ENCODE measurements at regions not wholly inside any gene's neighbourhood (a gene's known extent, or its start where the extent isn't known, plus 50 kb on each side); places are given as distances from the start of the nearest gene placed in this dataset.
A peak's percentile ranks its signal among the peaks of the same experiment; 100 is the strongest.

- H3K36me3 ChIP-seq: no peaks in the 10 kb centered on the region
- H3K4me3 ChIP-seq: no peak overlapping the region
- H3K27ac ChIP-seq: peak overlapping the region; percentile 42 to 77
- DNase-seq (ENCODE audit: low spot score in 2 of 2): no peak
- intact Hi-C loops (cut with DNase I; ENCODE audit: low total_unique reads): no loop called here
- peaks cover 0 to 5% of the 10 kb centered on the region in 2 donors for H3K4me1 ChIP-seq
- H3K9me3 ChIP-seq: no peaks in the 10 kb centered on the region
- TF ChIP-seq POLR2AphosphoS5 (IDR thresholded peaks at IDR 0.05) (no peak), POLR2A (IDR thresholded peaks at IDR 0.05) (no peak), CTCF (IDR thresholded peaks at IDR 0.05) (no peak)
- no peaks in the 10 kb centered on the region for H3K27me3 ChIP-seq
These were observed 121.5 kb upstream of the SPRY4 start for GRCh38 chr5:142446131-142446959.

GRCh38 chr5:142445266-142445665, 120.4 kb upstream of the SPRY4 start:
- TF ChIP-seq POLR2A (IDR thresholded peaks at IDR 0.05): no peak
- TF ChIP-seq CTCF (IDR thresholded peaks at IDR 0.05): no peak
- no peak for TF ChIP-seq POLR2AphosphoS5 (IDR thresholded peaks at IDR 0.05)
- Histone ChIP-seq H3K27me3 (no peaks in the 10 kb centered on the region), H3K27ac (peak overlapping the region in 1 of 2 donors; percentile 72), H3K4me3 (no peak overlapping the region), H3K36me3 (no peaks in the 10 kb centered on the region), H3K4me1 (peaks cover 0 to 5% of the 10 kb centered on the region in 2 donors), H3K9me3 (no peaks in the 10 kb centered on the region)
- DNase-seq (ENCODE audit: low spot score in 2 of 2): no peak
- intact Hi-C loops (cut with DNase I; ENCODE audit: low total_unique reads): no loop called here

- Histone ChIP-seq H3K4me1 (peaks cover 0 to 5% of the 10 kb centered on the region in 2 donors), H3K4me3 (peak overlapping the region in 1 of 3 donors; percentile 35), H3K36me3 (no peaks in the 10 kb centered on the region), H3K27ac (peak overlapping the region in 1 of 2 donors; percentile 34), H3K27me3 (no peaks in the 10 kb centered on the region), H3K9me3 (no peaks in the 10 kb centered on the region)
- intact Hi-C loops (cut with DNase I; ENCODE audit: low total_unique reads): no loop called here
- no peak for TF ChIP-seq CTCF (IDR thresholded peaks at IDR 0.05)
- no peak for TF ChIP-seq POLR2A (IDR thresholded peaks at IDR 0.05)
- TF ChIP-seq POLR2AphosphoS5 (IDR thresholded peaks at IDR 0.05): no peak
- DNase-seq (ENCODE audit: low spot score in 2 of 2): no peak
These were observed 116.8 kb upstream of the SPRY4 start for GRCh38 chr5:142441616-142442015.

GRCh38 chr5:142439207-142439860, 114.5 kb upstream of the SPRY4 start:
- H3K4me3 ChIP-seq: no peak overlapping the region
- no peaks in the 10 kb centered on the region for H3K36me3 ChIP-seq
- intact Hi-C loops (cut with DNase I; ENCODE audit: low total_unique reads): no loop called here
- H3K9me3 ChIP-seq: no peaks in the 10 kb centered on the region
- H3K27ac ChIP-seq: peak overlapping the region; percentile 5 to 48
- no peak for DNase-seq (ENCODE audit: low spot score in 2 of 2)
- H3K27me3 ChIP-seq: no peaks in the 10 kb centered on the region
- peaks cover under 1 to 5% of the 10 kb centered on the region in 2 donors for H3K4me1 ChIP-seq
- peak in 1 of 3 donors; percentile 81 for TF ChIP-seq POLR2AphosphoS5 (IDR thresholded peaks at IDR 0.05)
- TF ChIP-seq POLR2A (IDR thresholded peaks at IDR 0.05): no peak

GRCh38 chr5:142438573-142438972, 113.8 kb upstream of the SPRY4 start:
- Histone ChIP-seq H3K36me3 (no peaks in the 10 kb centered on the region), H3K27me3 (no peaks in the 10 kb centered on the region), H3K9me3 (no peaks in the 10 kb centered on the region), H3K4me3 (no peak overlapping the region), H3K27ac (peak overlapping the region; percentile 2 to 16), H3K4me1 (peaks cover 5 to 8% of the 10 kb centered on the region in 2 donors)
- TF ChIP-seq POLR2AphosphoS5 (IDR thresholded peaks at IDR 0.05): no peak
- no peak for TF ChIP-seq POLR2A (IDR thresholded peaks at IDR 0.05)
- no peak for TF ChIP-seq CTCF (IDR thresholded peaks at IDR 0.05)
- intact Hi-C loops (cut with DNase I; ENCODE audit: low total_unique reads): no loop called here
- DNase-seq (ENCODE audit: low spot score in 2 of 2): no peak
